ENCODE measurements at regions not wholly inside any gene's neighbourhood (a gene's known extent, or its start where the extent isn't known, plus 50 kb on each side); places are given as distances from the start of the nearest gene placed in this dataset.

DNA sequence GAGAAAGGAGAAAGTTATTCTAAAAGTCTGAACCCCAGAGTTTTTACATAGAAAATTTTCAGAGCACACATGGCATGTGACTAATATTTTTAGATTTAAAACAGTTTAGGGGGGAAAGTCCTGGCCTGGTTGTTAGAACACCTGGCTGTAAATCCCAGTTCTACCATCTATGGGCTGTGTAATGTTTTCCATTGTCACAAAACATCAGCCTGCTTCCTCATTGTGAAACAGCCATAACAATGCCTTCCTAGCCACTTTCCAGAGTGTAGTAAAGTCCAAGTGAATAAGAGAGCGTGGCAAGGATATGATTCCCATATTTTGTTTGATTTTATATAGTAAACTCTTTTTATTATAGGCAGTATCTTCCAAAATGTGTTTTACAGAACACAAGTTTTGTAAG lies 310.0 kb upstream of the DCN start:
- Histone ChIP-seq H3K4me1 (ENCODE audit: control insufficient read depth in 2 of 2, insufficient read depth in 2 of 2, low read length in 2 of 2) (no peaks in the 10 kb centered on the region), H2AFZ (ENCODE audit: insufficient read depth, low read depth, low read length, poor library complexity, severe bottlenecking) (no peak overlapping the region), H3K4me3 (ENCODE audit: control extremely low read depth in 1 of 5, extremely low read depth in 1 of 5, insufficient read depth in 1 of 5, low read depth in 2 of 5, low read length in 4 of 5) (no peak overlapping the region), H3K4me2 (replicated peaks; ENCODE audit: low read depth, low read length, poor library complexity, severe bottlenecking) (no peak overlapping the region), H4K20me1 (ENCODE audit: control insufficient read depth, insufficient read depth, low read length, poor library complexity, severe bottlenecking) (no peaks in the 10 kb centered on the region), H3K9ac (ENCODE audit: low read length) (no peak overlapping the region), H3K27me3 (replicated peaks in 1 of 4; ENCODE audit: control extremely low read depth in 1 of 4, control insufficient read depth in 3 of 4, insufficient read depth in 4 of 4, low read length in 3 of 4) (no peaks in the 10 kb centered on the region), H3K9me3 (ENCODE audit: control extremely low read depth in 1 of 3, control insufficient read depth in 2 of 3, insufficient read depth in 1 of 3, low read length in 2 of 3) (no peaks in the 10 kb centered on the region), H3K79me2 (ENCODE audit: control insufficient read depth, insufficient read depth, low read length) (no peaks in the 10 kb centered on the region), H3K36me3 (replicated peaks in 1 of 2; ENCODE audit: control extremely low read depth in 1 of 2, control insufficient read depth in 1 of 2, extremely low read depth in 1 of 2, insufficient read depth in 2 of 2, low read length in 1 of 2) (no peaks in the 10 kb centered on the region), H3K27ac (ENCODE audit: low read length in 2 of 2) (no peak overlapping the region)
- Mint-ChIP-seq H3K27me3 (peaks cover 2% of the 10 kb centered on the region), H3K4me1 (no peaks in the 10 kb centered on the region), H3K27ac (no peak overlapping the region), H3K4me3 (no peak overlapping the region), H3K9me3 (ENCODE audit: insufficient read depth) (no peaks in the 10 kb centered on the region)
- TF ChIP-seq, protein P1, sequence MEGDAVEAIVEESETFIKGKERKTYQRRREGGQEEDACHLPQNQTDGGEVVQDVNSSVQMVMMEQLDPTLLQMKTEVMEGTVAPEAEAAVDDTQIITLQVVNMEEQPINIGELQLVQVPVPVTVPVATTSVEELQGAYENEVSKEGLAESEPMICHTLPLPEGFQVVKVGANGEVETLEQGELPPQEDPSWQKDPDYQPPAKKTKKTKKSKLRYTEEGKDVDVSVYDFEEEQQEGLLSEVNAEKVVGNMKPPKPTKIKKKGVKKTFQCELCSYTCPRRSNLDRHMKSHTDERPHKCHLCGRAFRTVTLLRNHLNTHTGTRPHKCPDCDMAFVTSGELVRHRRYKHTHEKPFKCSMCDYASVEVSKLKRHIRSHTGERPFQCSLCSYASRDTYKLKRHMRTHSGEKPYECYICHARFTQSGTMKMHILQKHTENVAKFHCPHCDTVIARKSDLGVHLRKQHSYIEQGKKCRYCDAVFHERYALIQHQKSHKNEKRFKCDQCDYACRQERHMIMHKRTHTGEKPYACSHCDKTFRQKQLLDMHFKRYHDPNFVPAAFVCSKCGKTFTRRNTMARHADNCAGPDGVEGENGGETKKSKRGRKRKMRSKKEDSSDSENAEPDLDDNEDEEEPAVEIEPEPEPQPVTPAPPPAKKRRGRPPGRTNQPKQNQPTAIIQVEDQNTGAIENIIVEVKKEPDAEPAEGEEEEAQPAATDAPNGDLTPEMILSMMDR (IDR thresholded peaks at IDR 0.05): no peak
- TF ChIP-seq EZH2 (IDR thresholded peaks at IDR 0.05; ENCODE audit: borderline replicate concordance, insufficient read depth, low read depth, low read length, poor library complexity, severe bottlenecking): no peak
- no CpG with 5 or more reads among the region's 1 CpG for WGBS (ENCODE audit: insufficient coverage)
- ATAC-seq (ENCODE audit: low read depth) (no peak), DNase-seq (no peak)
- ChIA-PET CTCF (no interaction called here), POLR2A (no interaction called here)
- intact Hi-C loops (cut with micrococcal nuclease): no loop called here

GRCh38 chr12:91490667-91491311 lies 308.2 kb upstream of the DCN start:
- WGBS (ENCODE audit: insufficient coverage): no CpG with 5 or more reads among the region's 4 CpGs
- Mint-ChIP-seq H3K27me3 (peaks cover 15% of the 10 kb centered on the region), H3K4me1 (no peaks in the 10 kb centered on the region), H3K9me3 (ENCODE audit: insufficient read depth) (no peaks in the 10 kb centered on the region), H3K27ac (no peak overlapping the region), H3K4me3 (no peak overlapping the region)
- no peak for TF ChIP-seq EZH2 (IDR thresholded peaks at IDR 0.05; ENCODE audit: borderline replicate concordance, insufficient read depth, low read depth, low read length, poor library complexity, severe bottlenecking)
- TF ChIP-seq, protein P1 (IDR thresholded peaks at IDR 0.05): no peak
- no peak overlapping the region for H3K27ac ChIP-seq (ENCODE audit: low read length in 2 of 2)
- no peak for ATAC-seq (ENCODE audit: low read depth)
- no peak overlapping the region for H3K4me3 ChIP-seq (ENCODE audit: control extremely low read depth in 1 of 5, extremely low read depth in 1 of 5, insufficient read depth in 1 of 5, low read depth in 2 of 5, low read length in 4 of 5)
- H4K20me1 ChIP-seq (ENCODE audit: control insufficient read depth, insufficient read depth, low read length, poor library complexity, severe bottlenecking): no peaks in the 10 kb centered on the region
- H3K79me2 ChIP-seq (ENCODE audit: control insufficient read depth, insufficient read depth, low read length): no peaks in the 10 kb centered on the region
- no peak overlapping the region for H3K4me2 ChIP-seq (replicated peaks; ENCODE audit: low read depth, low read length, poor library complexity, severe bottlenecking)
- no peak for DNase-seq
- CTCF ChIA-PET: no interaction called here
- no peak overlapping the region for H2AFZ ChIP-seq (ENCODE audit: insufficient read depth, low read depth, low read length, poor library complexity, severe bottlenecking)
- H3K36me3 ChIP-seq (replicated peaks in 1 of 2; ENCODE audit: control extremely low read depth in 1 of 2, control insufficient read depth in 1 of 2, extremely low read depth in 1 of 2, insufficient read depth in 2 of 2, low read length in 1 of 2): no peaks in the 10 kb centered on the region
- no peaks in the 10 kb centered on the region for H3K27me3 ChIP-seq (replicated peaks in 1 of 4; ENCODE audit: control extremely low read depth in 1 of 4, control insufficient read depth in 3 of 4, insufficient read depth in 4 of 4, low read length in 3 of 4)
- no peaks in the 10 kb centered on the region for H3K9me3 ChIP-seq (ENCODE audit: control extremely low read depth in 1 of 3, control insufficient read depth in 2 of 3, insufficient read depth in 1 of 3, low read length in 2 of 3)
- no peaks in the 10 kb centered on the region for H3K4me1 ChIP-seq (ENCODE audit: control insufficient read depth in 2 of 2, insufficient read depth in 2 of 2, low read length in 2 of 2)
- intact Hi-C loops (cut with micrococcal nuclease): no loop called here
- no peak overlapping the region for H3K9ac ChIP-seq (ENCODE audit: low read length)
- POLR2A ChIA-PET: no interaction called here
